GM06990 (cell line): ENCODE measurements at regions not wholly inside any gene's neighbourhood (a gene's known extent, or its start where the extent isn't known, plus 50 kb on each side); places are given as distances from the start of the nearest gene placed in this dataset.

Experiments used
- DNase-seq: peaks from one replicate; pipeline ENCODE4 v3.0.0-alpha.2; 2011; ENCODE audit not compliant: insufficient read length; ENCODE audit errors: extremely low read depth
- H3K27me3 ChIP-seq: replicated peaks from 2 replicates; pipeline ENCODE4 v1.6.0; 2011; ENCODE audit warnings: low read length; ENCODE audit not compliant: control insufficient read depth, insufficient read depth
- H3K36me3 ChIP-seq: 2 replicates; pipeline ENCODE4 v1.5.1; 2011; ENCODE audit warnings: low read length; ENCODE audit not compliant: control insufficient read depth, insufficient read depth
- H3K4me3 ChIP-seq: replicated peaks from 2 replicates; pipeline ENCODE4 v1.5.1; 2011; ENCODE audit warnings: low read depth, mild to moderate bottlenecking, control low read depth, low read length
- TF ChIP-seq, protein P1 (sequence below): IDR thresholded peaks from 2 replicates; pipeline ENCODE4 v1.5.1; 2011; ENCODE audit warnings: low read length, control low read depth, mild to moderate bottlenecking, inconsistent platforms; ENCODE audit not compliant: insufficient read depth, poor library complexity, severe bottlenecking

DNA sequence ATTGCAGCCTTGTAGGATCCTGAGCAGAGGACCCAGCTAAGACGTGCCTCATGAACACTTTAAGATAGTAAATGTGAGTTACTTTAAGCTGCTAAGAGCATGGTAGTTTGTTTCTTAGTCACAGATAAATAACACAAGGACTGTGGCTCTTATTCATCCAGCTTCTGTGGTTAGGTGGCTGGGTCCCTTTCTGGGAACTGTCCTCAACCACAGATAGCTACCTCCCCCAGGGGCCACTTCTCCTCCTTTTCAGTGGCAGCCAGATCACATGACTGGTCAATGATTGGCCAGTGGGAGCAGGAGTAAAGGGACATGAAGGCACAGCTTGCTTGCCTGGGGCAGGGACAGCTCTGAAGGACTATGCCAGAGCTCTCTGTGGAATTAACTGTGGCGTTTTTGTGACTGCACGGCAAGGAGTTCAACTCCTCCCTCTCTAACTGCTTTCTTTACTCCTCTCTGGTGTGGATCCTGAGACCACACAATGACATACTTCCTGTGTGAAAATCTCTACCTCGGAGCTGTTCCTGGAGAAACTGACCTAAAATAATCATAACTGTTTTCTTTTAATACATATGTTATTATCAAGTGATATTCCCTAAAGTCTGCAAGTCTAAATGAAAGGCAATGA, 76.5 kb downstream of the NRN1 start:
- Histone ChIP-seq H3K36me3 (no peaks in the 10 kb centered on the region), H3K27me3 (no peaks in the 10 kb centered on the region; the same call in none of the 2 replicates), H3K4me3 (no peak overlapping the region)
- DNase-seq = no peak
- TF ChIP-seq, protein P1, sequence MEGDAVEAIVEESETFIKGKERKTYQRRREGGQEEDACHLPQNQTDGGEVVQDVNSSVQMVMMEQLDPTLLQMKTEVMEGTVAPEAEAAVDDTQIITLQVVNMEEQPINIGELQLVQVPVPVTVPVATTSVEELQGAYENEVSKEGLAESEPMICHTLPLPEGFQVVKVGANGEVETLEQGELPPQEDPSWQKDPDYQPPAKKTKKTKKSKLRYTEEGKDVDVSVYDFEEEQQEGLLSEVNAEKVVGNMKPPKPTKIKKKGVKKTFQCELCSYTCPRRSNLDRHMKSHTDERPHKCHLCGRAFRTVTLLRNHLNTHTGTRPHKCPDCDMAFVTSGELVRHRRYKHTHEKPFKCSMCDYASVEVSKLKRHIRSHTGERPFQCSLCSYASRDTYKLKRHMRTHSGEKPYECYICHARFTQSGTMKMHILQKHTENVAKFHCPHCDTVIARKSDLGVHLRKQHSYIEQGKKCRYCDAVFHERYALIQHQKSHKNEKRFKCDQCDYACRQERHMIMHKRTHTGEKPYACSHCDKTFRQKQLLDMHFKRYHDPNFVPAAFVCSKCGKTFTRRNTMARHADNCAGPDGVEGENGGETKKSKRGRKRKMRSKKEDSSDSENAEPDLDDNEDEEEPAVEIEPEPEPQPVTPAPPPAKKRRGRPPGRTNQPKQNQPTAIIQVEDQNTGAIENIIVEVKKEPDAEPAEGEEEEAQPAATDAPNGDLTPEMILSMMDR = no peak

DNA sequence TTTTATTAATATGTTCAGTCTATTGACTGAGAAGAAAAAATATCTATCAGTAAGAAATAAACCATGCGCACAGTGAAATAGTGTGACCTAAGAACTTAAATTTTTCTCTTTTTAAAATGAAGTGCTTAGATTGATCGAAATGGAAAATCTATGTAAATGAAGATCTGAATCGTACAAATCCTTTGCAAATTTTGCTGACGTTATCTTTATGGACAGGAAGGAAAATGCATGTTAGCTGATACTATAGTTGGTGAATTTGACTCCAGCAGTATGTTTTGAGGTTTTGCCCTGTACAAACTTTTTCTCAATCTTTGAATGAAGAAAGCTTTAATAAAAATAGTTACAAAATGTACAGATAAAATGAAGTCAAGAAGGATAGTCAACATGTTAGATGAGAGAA, 82.9 kb downstream of the NRN1 start:
- no peak overlapping the region for H3K4me3 ChIP-seq
- no peak for DNase-seq
- no peaks in the 10 kb centered on the region for H3K36me3 ChIP-seq
- TF ChIP-seq, protein P1 = no peak
- no peaks in the 10 kb centered on the region for H3K27me3 ChIP-seq

DNA sequence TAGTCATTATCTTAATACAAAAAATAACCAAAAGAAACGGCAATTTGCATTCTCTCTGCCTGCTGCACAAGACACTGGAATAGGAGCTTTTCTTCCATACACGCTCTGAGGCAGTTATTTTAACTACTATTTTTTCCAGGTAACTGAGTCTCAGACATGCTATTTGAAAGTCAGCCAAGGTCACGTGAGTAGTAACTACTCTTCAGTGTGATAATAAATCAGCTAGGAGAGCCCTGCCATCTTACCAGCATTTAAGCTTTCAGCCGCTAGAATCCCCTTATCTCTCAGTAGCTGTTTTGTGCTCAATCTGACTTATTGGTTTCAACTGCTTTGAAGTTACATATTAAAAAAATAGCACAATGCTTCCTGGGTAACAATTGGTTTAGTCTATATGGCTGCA, 84.5 kb downstream of the NRN1 start:
- no peak for DNase-seq
- no peaks in the 10 kb centered on the region for H3K36me3 ChIP-seq
- H3K27me3 ChIP-seq = no peaks in the 10 kb centered on the region
- TF ChIP-seq, protein P1 = no peak
- H3K4me3 ChIP-seq = no peak overlapping the region

DNA sequence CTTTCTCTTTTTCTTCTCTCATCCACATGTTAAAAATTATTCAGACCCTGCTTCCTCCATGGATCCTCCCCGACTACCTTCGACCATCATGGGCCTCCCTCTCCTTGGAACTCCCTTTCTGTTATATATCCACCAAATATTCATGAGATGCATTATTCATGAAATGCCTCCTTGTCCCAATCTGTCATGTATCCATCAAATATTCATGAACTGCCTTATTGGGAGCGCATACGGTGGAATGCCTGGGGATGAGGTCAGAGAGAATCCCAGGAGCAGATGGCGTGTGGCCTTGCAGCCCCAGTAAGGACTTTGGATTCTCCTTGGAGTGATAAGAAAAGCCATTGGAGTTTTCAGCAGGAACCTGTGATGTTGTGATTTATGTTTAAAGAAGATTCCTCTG, 97.0 kb downstream of the NRN1 start:
- TF ChIP-seq, protein P1 = no peak
- Histone ChIP-seq H3K27me3 (no peaks in the 10 kb centered on the region), H3K36me3 (no peaks in the 10 kb centered on the region), H3K4me3 (no peak overlapping the region)
- no peak for DNase-seq

DNA sequence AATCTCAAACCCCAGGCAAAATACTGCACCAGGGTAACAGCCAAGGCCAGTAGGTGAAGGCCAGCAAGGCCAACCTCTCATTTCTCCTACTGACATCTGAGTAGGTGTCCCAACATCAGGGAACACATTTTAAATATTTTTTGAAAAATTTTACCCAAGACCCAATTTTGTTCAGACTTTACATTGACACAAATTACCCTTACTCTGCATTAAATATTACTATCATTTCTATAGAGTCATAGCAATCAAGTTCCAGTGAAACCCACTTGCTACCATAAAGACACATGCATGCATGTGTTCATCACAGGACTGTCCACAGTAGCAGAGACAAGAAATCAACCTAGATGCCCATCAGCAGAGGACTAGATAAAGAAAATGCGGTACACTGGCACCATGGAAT, 99.9 kb downstream of the NRN1 start:
- no peaks in the 10 kb centered on the region for H3K36me3 ChIP-seq
- TF ChIP-seq, protein P1 = no peak
- DNase-seq = no peak
- no peaks in the 10 kb centered on the region for H3K27me3 ChIP-seq
- H3K4me3 ChIP-seq = no peak overlapping the region

DNA sequence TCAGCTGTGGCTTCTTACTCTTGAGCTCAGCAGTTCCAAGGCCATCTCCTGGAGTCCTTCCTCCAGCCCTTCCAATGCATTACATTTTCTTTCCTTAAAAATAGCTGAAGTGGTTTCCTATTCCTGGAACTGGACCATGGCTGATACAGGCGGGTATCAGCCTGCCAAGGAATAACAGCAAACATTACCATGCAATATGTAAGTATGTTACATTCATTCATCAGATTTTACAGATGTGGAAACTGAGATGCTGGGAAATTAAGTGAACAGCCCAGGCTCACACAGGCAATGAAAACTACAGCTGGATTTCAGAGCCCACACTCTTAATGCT, 100.4 kb downstream of the NRN1 start:
- Histone ChIP-seq H3K36me3 (no peaks in the 10 kb centered on the region), H3K27me3 (no peaks in the 10 kb centered on the region), H3K4me3 (no peak overlapping the region)
- TF ChIP-seq, protein P1 = no peak
- DNase-seq = no peak
